ENCODE measurements at regions not wholly inside any gene's neighbourhood (a gene's known extent, or its start where the extent isn't known, plus 50 kb on each side); places are given as distances from the start of the nearest gene placed in this dataset.

GRCh38 chr21:38920631-38921398 lies 115.1 kb downstream of the ETS2 start:
- ChIA-PET POLR2A (interaction anchor here (0.7 to 3.6 kb wide), 15 partner anchors 10 to 282 kb away, joined by 3 to 22 read pairs (median 7); no protein-coding TSS in a partner anchor), CTCF (interaction anchor here (0.5 to 1.7 kb wide), 5 partner anchors 9 to 206 kb away, joined by 3 to 6 read pairs (median 3); no protein-coding TSS in a partner anchor)
- peak; percentile 49 for DNase-seq (ENCODE audit: unreplicated experiment)
- Mint-ChIP-seq H3K4me1 (ENCODE audit: insufficient read depth, unreplicated experiment) (peaks cover 30% of the 10 kb centered on the region), H3K36me3 (ENCODE audit: insufficient read depth, unreplicated experiment) (no peaks in the 10 kb centered on the region), H3K27me3 (ENCODE audit: insufficient read depth, unreplicated experiment) (no peaks in the 10 kb centered on the region), H3K27ac (ENCODE audit: low read depth, unreplicated experiment) (peak overlapping the region; percentile 88), H3K9me3 (ENCODE audit: unreplicated experiment) (no peaks in the 10 kb centered on the region), H3K4me3 (ENCODE audit: unreplicated experiment) (peak overlapping the region; percentile 41)
- intact Hi-C loops (cut with micrococcal nuclease) = no loop called here
- TF ChIP-seq CTCF (IDR thresholded peaks at IDR 0.05; ENCODE audit: unreplicated experiment) = no peak
- BruUV-seq (replicated peaks) = no TSS peak

GRCh38 chr21:38918607-38919346 lies 113.0 kb downstream of the ETS2 start:
- Mint-ChIP-seq H3K36me3 (ENCODE audit: insufficient read depth, unreplicated experiment) (no peaks in the 10 kb centered on the region), H3K9me3 (ENCODE audit: unreplicated experiment) (no peaks in the 10 kb centered on the region), H3K27ac (ENCODE audit: low read depth, unreplicated experiment) (peak overlapping the region; percentile 59), H3K4me1 (ENCODE audit: insufficient read depth, unreplicated experiment) (peaks cover 30% of the 10 kb centered on the region), H3K4me3 (ENCODE audit: unreplicated experiment) (no peak overlapping the region), H3K27me3 (ENCODE audit: insufficient read depth, unreplicated experiment) (no peaks in the 10 kb centered on the region)
- BruUV-seq (replicated peaks) = no TSS peak
- ChIA-PET POLR2A (interaction anchor here (1.0 to 1.2 kb wide), 2 partner anchors 36 to 114 kb away, joined by 3 read pairs; no protein-coding TSS in a partner anchor), CTCF (interaction anchor here (1.1 kb wide), 1 partner anchor 166 kb away, joined by 3 read pairs; no protein-coding TSS in a partner anchor)
- no peak for DNase-seq (ENCODE audit: unreplicated experiment)
- TF ChIP-seq CTCF (IDR thresholded peaks at IDR 0.05; ENCODE audit: unreplicated experiment) = no peak
- intact Hi-C loops (cut with micrococcal nuclease) = loop anchor here (10.0 kb wide), 1 partner anchor 126 kb away; no protein-coding TSS in a partner anchor

GRCh38 chr21:38917043-38917774 lies 111.5 kb downstream of the ETS2 start:
- Mint-ChIP-seq H3K36me3 (ENCODE audit: insufficient read depth, unreplicated experiment) (peaks cover 6% of the 10 kb centered on the region), H3K27me3 (ENCODE audit: insufficient read depth, unreplicated experiment) (no peaks in the 10 kb centered on the region), H3K4me3 (ENCODE audit: unreplicated experiment) (no peak overlapping the region), H3K9me3 (ENCODE audit: unreplicated experiment) (no peaks in the 10 kb centered on the region), H3K4me1 (ENCODE audit: insufficient read depth, unreplicated experiment) (peaks cover 28% of the 10 kb centered on the region), H3K27ac (ENCODE audit: low read depth, unreplicated experiment) (no peak overlapping the region)
- no TSS peak for BruUV-seq (replicated peaks)
- intact Hi-C loops (cut with micrococcal nuclease) = loop anchor here (10.0 kb wide), 1 partner anchor 128 kb away; no protein-coding TSS in a partner anchor
- TF ChIP-seq CTCF (IDR thresholded peaks at IDR 0.05; ENCODE audit: unreplicated experiment) = no peak
- ChIA-PET POLR2A (no interaction called here), CTCF (no interaction called here)
- DNase-seq (ENCODE audit: unreplicated experiment) = no peak
